GM12872 (cell line): ENCODE measurements at regions not wholly inside any gene's neighbourhood (a gene's known extent, or its start where the extent isn't known, plus 50 kb on each side); places are given as distances from the start of the nearest gene placed in this dataset.

Experiments
- TF ChIP-seq, protein P1 (sequence below): IDR thresholded peaks from 3 replicates; pipeline ENCODE4 v1.5.1; 2011; ENCODE audit warnings: low read depth, mild to moderate bottlenecking, low read length, moderate library complexity; ENCODE audit not compliant: insufficient read depth

DNA sequence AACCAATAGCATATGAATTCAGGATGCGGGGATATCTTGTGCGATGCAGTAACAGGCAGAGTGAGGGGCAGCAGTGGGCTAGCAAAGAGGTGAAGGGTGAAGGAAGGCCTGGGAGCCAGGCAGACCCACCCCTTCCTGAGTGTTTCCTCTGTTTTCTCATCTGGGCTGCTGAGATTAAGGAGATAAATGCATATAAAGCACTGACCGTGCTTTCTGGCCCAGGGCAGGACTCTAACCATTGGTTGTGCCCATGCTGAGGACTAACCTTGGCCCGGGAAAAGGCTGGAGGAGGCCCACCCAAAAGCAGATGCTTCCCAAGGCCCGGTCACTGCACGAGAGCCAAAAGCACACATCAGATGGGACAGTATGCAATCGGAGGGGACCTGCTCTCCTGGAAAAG, 87.6 kb downstream of the PSMG1 start:
- TF ChIP-seq, protein P1, sequence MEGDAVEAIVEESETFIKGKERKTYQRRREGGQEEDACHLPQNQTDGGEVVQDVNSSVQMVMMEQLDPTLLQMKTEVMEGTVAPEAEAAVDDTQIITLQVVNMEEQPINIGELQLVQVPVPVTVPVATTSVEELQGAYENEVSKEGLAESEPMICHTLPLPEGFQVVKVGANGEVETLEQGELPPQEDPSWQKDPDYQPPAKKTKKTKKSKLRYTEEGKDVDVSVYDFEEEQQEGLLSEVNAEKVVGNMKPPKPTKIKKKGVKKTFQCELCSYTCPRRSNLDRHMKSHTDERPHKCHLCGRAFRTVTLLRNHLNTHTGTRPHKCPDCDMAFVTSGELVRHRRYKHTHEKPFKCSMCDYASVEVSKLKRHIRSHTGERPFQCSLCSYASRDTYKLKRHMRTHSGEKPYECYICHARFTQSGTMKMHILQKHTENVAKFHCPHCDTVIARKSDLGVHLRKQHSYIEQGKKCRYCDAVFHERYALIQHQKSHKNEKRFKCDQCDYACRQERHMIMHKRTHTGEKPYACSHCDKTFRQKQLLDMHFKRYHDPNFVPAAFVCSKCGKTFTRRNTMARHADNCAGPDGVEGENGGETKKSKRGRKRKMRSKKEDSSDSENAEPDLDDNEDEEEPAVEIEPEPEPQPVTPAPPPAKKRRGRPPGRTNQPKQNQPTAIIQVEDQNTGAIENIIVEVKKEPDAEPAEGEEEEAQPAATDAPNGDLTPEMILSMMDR: no peak

DNA sequence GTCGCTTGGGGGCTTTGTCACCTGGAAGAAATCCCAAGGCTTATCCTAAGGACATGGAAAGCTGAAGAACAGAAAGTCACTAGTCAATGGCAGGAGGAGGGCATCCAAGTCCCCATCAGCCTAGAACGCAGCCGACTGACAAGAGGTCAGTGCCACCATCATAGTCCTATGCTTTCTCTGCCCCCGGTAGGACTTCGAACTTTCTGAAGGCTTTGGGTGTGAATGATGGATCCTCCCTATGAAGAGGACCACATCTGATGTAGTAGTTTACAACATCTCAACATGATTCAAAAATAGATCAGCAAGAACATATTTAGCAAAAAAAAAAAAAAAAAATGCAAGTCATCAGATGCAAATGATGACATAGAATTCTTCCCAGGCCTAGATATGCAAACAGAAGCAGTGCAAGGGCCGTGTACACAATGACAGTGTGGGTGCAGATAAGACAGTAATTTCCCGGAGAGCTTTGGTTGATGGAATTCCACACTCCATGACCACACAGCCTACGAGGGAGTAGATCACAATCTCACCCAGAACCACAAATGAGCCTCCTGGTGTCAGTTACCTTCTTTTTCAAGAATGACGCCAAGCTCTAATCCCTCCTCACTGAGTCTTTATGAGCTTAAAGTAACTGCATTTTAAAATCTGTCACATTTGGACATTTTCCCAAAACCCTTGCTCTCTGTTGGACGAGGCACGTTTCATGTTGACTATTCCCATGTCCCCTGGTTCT, 88.2 kb downstream of the PSMG1 start:
- TF ChIP-seq, protein P1: no peak

DNA sequence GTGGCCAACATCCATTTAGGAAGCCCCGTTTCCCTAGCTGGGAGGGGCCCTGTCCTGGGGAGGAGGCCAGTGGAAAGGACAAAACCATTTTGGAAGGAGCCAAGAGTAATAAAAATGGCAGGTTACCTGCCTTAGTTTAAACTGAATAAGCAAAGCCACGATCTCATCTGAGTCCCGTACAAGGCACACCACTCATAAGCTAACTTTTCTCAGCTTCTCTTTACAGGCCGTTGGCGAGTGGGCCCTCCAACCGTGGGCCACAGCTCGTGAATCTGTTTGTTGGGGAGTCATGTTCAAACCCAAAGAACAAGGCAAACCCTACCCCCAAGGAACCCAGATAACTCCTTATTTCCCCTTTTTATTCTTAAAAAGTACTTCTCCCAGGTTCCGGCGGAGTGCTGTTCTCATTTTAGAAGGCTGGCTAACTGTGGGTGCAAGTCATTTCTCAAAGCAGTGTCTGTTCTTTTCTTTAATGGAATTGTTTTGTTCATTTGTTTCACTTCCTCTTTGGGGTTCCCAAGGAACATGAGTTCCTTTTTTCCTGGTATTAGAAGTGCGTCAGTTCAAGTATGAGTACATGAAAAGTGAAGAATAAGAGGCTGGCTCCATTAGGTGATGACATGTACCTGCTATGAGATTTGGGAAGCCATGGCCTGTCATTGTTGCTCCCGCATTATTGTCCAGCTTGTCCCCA, 89.0 kb downstream of the PSMG1 start:
- TF ChIP-seq, protein P1: no peak

DNA sequence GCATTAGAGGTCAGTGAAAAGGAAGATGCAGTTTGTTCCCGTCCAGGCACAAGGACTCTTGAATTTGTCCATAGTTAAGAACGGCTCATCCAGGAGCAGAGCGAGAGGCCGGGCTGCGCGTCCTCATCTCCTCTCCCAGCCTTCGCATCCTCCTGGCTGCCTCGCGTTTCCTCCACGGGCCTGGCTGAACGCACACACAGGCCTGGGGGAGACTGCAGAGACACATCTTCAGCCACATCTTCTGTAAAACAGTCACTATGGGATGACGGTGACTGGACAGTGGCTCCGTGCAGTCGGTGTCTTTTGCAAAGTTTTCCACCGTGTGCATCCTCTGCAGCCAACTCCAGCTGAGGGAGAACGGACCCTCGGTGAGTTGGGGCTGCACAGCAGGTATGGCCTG, 89.7 kb downstream of the PSMG1 start:
- TF ChIP-seq, protein P1: no peak

DNA sequence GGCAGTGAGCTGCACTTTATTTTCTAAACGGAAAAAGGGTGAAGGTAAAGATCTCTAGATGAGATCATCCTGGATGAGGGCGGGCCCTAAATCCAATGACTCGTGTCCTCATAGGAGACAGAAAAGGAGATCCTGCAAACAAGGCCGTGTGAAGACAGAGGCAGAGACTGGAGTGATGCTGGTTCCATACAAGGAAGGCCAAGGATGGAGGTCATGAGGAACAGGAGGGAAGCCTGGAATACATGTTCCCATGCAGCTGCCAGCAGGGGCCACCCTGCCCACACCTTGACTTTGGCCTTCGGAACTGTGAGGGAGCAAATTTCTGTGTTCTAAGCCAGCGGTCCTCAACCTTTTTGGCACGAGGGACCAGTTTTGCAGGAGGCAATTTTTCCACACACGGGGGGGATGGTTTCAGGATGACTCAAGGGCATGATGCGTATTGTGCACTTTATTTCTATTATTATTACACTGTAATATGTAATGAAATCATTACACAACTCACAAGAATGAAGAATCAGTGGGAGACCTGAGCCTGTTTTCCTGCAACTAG, 94.3 kb downstream of the PSMG1 start:
- TF ChIP-seq, protein P1: 0 out of 3 replicates have a peak, but pooled peaks have one; percentile 4

DNA sequence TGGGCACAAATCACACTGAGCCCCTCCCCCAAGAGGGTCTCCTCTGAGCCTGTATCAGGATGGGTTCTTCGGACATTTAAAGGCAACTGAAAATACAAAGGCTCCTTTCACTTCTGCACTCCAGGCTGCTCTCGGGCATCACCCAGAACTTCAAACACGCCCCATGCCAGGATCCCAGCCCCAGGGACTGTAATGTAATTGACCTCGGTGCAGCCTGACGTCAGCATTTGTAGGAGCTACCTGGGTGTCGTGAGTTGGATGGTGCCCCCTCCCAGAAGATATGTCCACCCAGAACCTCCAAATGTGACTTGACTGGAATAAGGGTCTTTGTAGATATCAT, 95.2 kb downstream of the PSMG1 start:
- TF ChIP-seq, protein P1: no peak

DNA sequence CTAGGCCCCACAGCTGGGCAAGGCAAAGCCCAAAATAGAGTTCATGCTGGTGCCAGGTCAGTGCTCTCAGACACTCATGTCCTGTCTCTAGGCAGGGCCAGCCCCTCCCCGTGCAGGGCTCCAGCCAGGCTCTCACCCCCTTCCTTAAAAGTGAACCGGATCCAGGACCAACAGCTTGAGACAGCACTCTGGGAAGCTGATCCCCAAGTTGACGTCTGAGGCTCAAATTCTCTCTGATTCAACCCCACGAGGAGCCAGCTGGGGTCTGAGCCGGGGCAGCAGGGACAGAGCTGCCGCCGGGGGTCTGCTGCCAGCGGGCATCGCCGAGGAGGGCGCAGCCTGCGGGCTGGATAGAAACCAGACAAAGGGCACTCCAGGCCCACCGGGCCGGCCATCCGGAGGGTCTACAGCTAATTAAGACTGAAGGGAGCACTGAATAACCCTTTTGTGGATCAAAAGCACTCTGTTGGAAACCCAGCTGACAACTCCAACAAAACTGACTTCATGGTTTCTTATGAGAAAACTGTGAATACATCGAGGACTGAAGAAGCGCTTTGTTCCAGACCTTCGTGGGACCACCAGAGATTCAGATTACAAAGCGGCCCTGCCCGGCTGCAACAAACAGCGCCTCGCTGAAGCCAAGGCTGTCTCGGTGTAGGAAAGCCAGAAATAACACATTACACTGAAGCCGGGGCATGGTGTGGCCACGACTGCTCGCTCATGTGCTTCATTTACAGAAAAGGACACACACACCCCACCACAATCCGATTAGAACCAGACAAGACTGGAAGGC, 95.8 kb downstream of the PSMG1 start:
- TF ChIP-seq, protein P1: no peak
